Left lung (tissue), 4 donors: ENCODE measurements at regions not wholly inside any gene's neighbourhood (a gene's known extent, or its start where the extent isn't known, plus 50 kb on each side); places are given as distances from the start of the nearest gene placed in this dataset.

Experiments
- ATAC-seq: fragments of 200-7000 bp; cut with Tn5 transposase; one replicate; pipeline ENCODE4 v1.9.1; 2020; ENCODE audit warnings: moderate library complexity
- DNase-seq, 4 donors: peaks; one replicate each; pipeline ENCODE4 v3.0.0-alpha.2; 2013 to 2020
- H3K27ac ChIP-seq, 2 donors: fragments of 200-600 bp; sonication (generic) in 1 of 2; one replicate each; pipeline versions ENCODE4 v1.5.0 to v1.8.0; 2020 to 2021
- H3K27me3 ChIP-seq, 2 donors: fragments of 200-600 bp; sonication (generic) in 1 of 2; one replicate each; pipeline versions ENCODE4 v1.5.0 to v1.8.0; 2020 to 2021
- H3K36me3 ChIP-seq, 2 donors: fragments of 200-600 bp; sonication (generic) in 1 of 2; one replicate each; pipeline versions ENCODE4 v1.5.0 to v1.8.0; 2020 to 2021
- H3K4me1 ChIP-seq, 2 donors: fragments of 200-600 bp; one replicate each; pipeline ENCODE4 v1.8.0; 2021
- H3K4me3 ChIP-seq, 2 donors: fragments of 200-600 bp; sonication (generic) in 1 of 2; one replicate each; pipeline versions ENCODE4 v1.5.0 to v1.8.0; 2020 to 2021; ENCODE audit warnings: mild to moderate bottlenecking in 1 of 2
- H3K9me3 ChIP-seq, 2 donors: fragments of 200-600 bp; sonication (generic) in 1 of 2; one replicate each; pipeline versions ENCODE4 v1.5.0 to v1.8.0; 2020 to 2021
- CTCF ChIP-seq, 2 donors: fragments of 200-600 bp; sonication (generic) in 1 of 2; IDR thresholded peaks; one replicate each; pipeline versions ENCODE4 v1.5.0 to v1.8.0; 2021; ENCODE audit warnings: antibody characterized with exemption in 2 of 2
- intact Hi-C, 2 donors: fragments of 100-400 bp; cut with DNase I; formaldehyde crosslinking; loops; one replicate each; pipeline versions ENCODE4 v1.11.2 to v1.14.2; 2022
- donor health status: DM: no; HTN: yes; CAD: no.
- donor health status: DM: no; HTN: no; CAD: no.

- no peak overlapping the region for H3K4me3 ChIP-seq
- no peak for TF ChIP-seq CTCF (IDR thresholded peaks at IDR 0.05)
- H3K36me3 ChIP-seq: no peaks in the 10 kb centered on the region
- intact Hi-C loops: no loop called here
- H3K4me1 ChIP-seq: no peaks in the 10 kb centered on the region
- ATAC-seq (no peak), DNase-seq (no peak)
- no peaks in the 10 kb centered on the region for H3K9me3 ChIP-seq
- H3K27ac ChIP-seq: no peak overlapping the region
- no peaks in the 10 kb centered on the region for H3K27me3 ChIP-seq
Observed at GRCh38 chr2:66673286-66673685, 238.4 kb downstream of the MEIS1 start.

DNA sequence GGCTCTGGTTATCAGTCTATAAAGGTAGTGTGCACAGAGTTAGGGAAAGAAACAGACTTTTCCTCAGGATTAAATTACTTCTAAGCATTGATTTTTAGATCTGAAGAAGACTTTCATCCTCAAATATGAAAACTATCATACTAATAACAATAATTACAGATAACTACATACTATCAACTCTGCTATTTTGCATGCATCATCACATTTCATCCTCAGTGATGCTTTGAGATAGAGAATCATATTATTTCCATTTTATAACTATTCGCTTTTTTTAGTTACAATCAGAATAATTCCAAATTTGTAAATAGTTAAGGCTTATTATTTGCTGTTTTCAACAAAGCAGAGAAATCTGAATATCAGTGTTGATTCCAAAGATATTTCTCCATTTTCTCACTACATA, 239.2 kb downstream of the MEIS1 start:
- Histone ChIP-seq H3K4me3 (no peak overlapping the region), H3K27me3 (no peaks in the 10 kb centered on the region), H3K4me1 (no peaks in the 10 kb centered on the region), H3K27ac (no peak overlapping the region), H3K9me3 (no peaks in the 10 kb centered on the region), H3K36me3 (no peaks in the 10 kb centered on the region)
- ATAC-seq (no peak), DNase-seq (no peak)
- intact Hi-C loops: no loop called here
- TF ChIP-seq CTCF (IDR thresholded peaks at IDR 0.05): no peak

DNA sequence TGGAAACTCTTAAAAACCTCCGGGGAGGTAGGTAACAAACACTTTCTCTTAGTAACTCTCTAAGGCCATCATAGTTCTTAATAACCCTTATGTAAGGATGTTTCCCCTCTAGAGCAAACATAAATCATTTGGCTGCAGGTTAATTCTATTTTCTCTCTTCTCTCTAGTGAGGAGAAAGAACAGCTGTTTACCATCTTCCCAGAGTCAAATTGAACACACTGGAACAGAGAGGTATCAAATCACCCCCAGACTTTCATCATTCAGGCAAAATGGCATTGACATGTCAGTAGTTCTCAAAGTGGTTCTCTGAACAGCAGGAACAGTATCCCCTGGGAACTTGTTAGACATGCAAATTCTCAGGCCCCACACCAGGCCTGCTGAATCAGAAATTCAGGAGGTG, 240.7 kb downstream of the MEIS1 start:
- intact Hi-C loops: no loop called here
- Histone ChIP-seq H3K27ac (no peak overlapping the region), H3K4me1 (no peaks in the 10 kb centered on the region), H3K9me3 (no peaks in the 10 kb centered on the region), H3K36me3 (no peaks in the 10 kb centered on the region), H3K4me3 (no peak overlapping the region), H3K27me3 (no peaks in the 10 kb centered on the region)
- ATAC-seq (no peak), DNase-seq (no peak)
- no peak for TF ChIP-seq CTCF (IDR thresholded peaks at IDR 0.05)

GRCh38 chr2:66679442-66679841, 244.5 kb downstream of the MEIS1 start:
- TF ChIP-seq CTCF (IDR thresholded peaks at IDR 0.05): no peak

DNA sequence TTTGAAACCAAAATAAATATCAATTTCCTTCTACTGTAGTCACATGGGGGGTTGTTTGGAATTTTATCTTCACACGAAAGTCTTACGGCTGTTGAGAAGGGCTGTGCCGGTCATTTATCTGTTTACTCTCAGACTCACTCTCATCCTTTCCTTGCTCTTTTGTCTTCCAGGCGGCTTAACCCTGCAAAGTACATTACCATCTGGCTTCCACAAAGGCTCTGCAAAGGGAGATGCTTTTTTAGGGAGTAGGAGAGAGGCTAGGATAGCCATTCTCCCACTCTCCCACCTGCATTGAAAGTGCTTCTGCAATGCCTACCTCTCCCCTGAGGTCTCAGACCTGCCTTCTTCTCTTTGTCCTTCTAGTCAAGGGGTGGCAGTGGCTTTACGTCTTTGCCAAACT, 247.6 kb downstream of the MEIS1 start:
- DNase-seq (no peak), ATAC-seq (no peak)
- H3K36me3 ChIP-seq: no peaks in the 10 kb centered on the region
- H3K9me3 ChIP-seq: no peaks in the 10 kb centered on the region
- intact Hi-C loops: no loop called here
- H3K4me1 ChIP-seq: no peaks in the 10 kb centered on the region
- no peak for TF ChIP-seq CTCF (IDR thresholded peaks at IDR 0.05)
- H3K4me3 ChIP-seq: no peak overlapping the region
- no peaks in the 10 kb centered on the region for H3K27me3 ChIP-seq
- H3K27ac ChIP-seq: no peak overlapping the region

More at GRCh38 chr2:66679442-66679841, 244.5 kb downstream of the MEIS1 start:
- Histone ChIP-seq H3K27me3 (no peaks in the 10 kb centered on the region), H3K27ac (no peak overlapping the region), H3K4me3 (no peak overlapping the region), H3K36me3 (no peaks in the 10 kb centered on the region), H3K4me1 (no peaks in the 10 kb centered on the region), H3K9me3 (no peaks in the 10 kb centered on the region)
- ATAC-seq (no peak), DNase-seq (no peak)
- intact Hi-C loops: no loop called here
